ENCODE measurements at regions not wholly inside any gene's neighbourhood (a gene's known extent, or its start where the extent isn't known, plus 50 kb on each side); places are given as distances from the start of the nearest gene placed in this dataset.

GRCh38 chr6:3573670-3574069, 116.8 kb upstream of the SLC22A23 start:
- no peak for DNase-seq (ENCODE audit: low read depth)
- TF ChIP-seq CTCF (conservative IDR thresholded peaks at IDR 0.05; ENCODE audit: low read depth, low read length), result no peak
- H3K4me3 ChIP-seq (ENCODE audit: low read depth, low read length), result no peak overlapping the region

GRCh38 chr6:3571836-3572235, 115.0 kb upstream of the SLC22A23 start:
- H3K4me3 ChIP-seq (ENCODE audit: low read depth, low read length), result no peak overlapping the region
- TF ChIP-seq CTCF (conservative IDR thresholded peaks at IDR 0.05; ENCODE audit: low read depth, low read length), result no peak
- no peak for DNase-seq (ENCODE audit: low read depth)

DNA sequence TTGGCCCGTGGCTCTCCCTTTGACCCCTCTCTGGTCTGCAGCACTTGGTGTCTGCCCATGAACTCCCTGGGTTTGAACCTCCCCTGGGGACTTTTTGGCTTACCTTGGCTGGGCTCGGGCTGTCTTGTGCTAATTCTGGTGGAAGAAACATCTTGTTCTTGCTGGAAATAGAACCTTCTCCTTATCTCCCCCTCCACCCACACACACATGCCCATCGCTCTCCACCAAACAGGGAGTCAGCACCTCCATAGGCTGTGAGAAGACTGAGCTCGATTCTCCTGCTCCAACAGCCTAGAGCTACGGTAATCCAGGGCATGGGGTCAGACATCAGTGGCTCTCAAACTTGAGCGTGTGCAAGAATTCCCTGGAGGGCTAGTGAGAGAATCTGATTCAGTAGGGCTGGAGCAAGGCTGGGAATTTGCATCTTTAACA, 114.4 kb upstream of the SLC22A23 start:
- TF ChIP-seq CTCF (conservative IDR thresholded peaks at IDR 0.05; ENCODE audit: low read depth, low read length), result no peak
- no peak overlapping the region for H3K4me3 ChIP-seq (ENCODE audit: low read depth, low read length)
- DNase-seq (ENCODE audit: low read depth), result no peak

DNA sequence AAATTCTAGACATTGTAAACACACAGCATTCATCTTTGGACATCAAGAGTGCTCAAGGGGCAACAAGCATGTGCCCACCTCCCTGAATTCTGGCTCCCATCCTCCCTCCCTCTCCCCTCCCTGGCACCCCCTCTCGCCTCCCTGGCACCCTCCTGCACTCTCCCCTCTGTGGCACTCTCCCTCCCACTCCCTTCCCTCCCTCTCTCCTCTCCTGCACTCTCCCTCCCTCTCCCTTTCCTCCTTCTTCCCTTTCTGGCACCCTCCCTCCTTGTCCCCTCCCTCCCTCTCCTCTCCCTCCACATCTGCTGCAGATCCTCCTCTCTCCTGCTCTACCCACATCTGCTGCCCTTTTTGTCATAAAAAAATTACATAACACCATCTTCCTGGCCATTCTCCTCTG, 113.0 kb upstream of the SLC22A23 start:
- TF ChIP-seq CTCF (conservative IDR thresholded peaks at IDR 0.05; ENCODE audit: low read depth, low read length), result no peak
- no peak for DNase-seq (ENCODE audit: low read depth)
- H3K4me3 ChIP-seq (ENCODE audit: low read depth, low read length), result no peak overlapping the region

DNA sequence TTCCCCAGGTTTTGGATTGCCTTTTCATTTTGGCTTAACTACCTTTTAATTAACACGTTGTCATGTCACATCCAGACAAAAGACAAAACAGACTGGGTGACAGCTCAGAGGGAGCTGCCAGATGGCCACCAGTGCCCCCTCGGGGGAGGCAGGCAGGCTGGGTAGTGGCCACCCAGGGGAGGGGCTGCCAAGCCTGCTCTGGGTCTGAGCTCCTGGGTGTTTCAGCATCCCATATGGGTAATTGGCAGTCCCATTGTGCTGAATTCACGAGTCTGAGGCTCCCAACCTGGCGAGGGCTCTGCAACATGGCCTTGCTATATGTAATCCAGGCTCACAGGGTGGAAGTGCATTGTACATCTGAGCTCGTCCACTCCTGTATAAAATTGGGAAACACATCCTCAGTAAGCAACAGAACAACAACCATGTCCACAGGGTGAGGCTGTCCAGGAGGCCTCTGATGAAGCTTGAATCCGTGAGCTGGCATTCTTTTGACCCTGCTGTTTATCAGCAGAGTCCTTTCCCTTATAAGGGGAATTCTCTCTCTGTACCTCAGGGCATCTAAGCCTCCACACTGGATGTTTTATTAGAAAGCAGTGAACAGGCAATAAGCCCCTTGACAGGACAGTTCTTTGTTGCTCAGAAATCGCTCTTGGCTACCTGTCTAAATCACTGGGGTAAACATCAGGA, 111.7 kb upstream of the SLC22A23 start:
- no peak for DNase-seq (ENCODE audit: low read depth)
- H3K4me3 ChIP-seq (ENCODE audit: low read depth, low read length), result no peak overlapping the region
- no peak for TF ChIP-seq CTCF (conservative IDR thresholded peaks at IDR 0.05; ENCODE audit: low read depth, low read length)

GRCh38 chr6:3566812-3567211, 110.0 kb upstream of the SLC22A23 start:
- no peak for DNase-seq (ENCODE audit: low read depth)
- H3K4me3 ChIP-seq (ENCODE audit: low read depth, low read length), result no peak overlapping the region
- TF ChIP-seq CTCF (conservative IDR thresholded peaks at IDR 0.05; ENCODE audit: low read depth, low read length), result no peak

DNA sequence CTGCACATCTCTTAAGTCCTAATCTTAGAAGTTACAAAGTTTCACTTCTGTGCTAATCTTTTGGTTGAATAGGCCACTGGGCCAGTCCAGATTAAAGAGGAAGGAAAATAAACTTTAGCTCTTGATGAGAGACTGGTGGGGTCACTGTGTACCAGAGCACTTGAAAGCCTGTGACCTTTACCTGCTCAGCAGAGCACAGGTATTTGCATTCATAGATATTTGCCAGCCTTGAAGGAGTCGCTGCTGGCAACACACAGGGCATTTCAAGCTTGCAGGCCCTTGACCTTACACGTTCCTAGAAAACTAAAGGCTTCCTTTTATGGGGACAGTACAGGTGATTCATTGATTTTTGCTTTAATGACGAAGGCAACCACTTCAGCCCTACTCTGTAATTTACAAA, 108.4 kb upstream of the SLC22A23 start:
- no peak for DNase-seq (ENCODE audit: low read depth)
- no peak for TF ChIP-seq CTCF (conservative IDR thresholded peaks at IDR 0.05; ENCODE audit: low read depth, low read length)
- H3K4me3 ChIP-seq (ENCODE audit: low read depth, low read length), result no peak overlapping the region
